ENCODE measurements at regions not wholly inside any gene's neighbourhood (a gene's known extent, or its start where the extent isn't known, plus 50 kb on each side); places are given as distances from the start of the nearest gene placed in this dataset.

DNA sequence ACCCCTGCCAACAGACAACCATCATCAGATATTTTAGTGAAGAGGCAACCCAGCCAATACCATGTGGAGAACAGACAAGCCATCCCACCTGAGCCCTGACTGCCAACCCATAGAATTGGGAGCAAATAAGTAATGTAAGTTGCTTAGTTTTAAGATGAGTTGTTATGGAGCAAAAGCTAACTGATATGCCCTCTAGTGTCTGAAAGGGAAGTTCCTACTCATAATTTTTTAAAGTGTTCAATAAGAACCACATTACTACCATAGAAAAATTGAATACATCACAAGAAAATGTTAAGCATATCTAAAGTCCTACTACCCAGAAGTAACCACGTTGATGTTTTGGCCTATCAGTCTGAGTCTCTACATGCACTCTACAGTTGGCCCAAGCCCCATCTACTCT is 50.8 kb upstream of the SLC36A4 start:
- DNase-seq (ENCODE audit: extremely low spot score, insufficient read length, low read depth) (no peak), FAIRE-seq (no peak)

GRCh38 chr11:93249459-93250220 is 51.8 kb upstream of the SLC36A4 start:
- DNase-seq (ENCODE audit: extremely low spot score, insufficient read length, low read depth) = no peak

GRCh38 chr11:93250326-93250725 is 52.5 kb upstream of the SLC36A4 start:
- DNase-seq (ENCODE audit: extremely low spot score, insufficient read length, low read depth) (no peak), FAIRE-seq (no peak)

More at GRCh38 chr11:93249459-93250220, 51.8 kb upstream of the SLC36A4 start:
- FAIRE-seq = peak; percentile 18

DNA sequence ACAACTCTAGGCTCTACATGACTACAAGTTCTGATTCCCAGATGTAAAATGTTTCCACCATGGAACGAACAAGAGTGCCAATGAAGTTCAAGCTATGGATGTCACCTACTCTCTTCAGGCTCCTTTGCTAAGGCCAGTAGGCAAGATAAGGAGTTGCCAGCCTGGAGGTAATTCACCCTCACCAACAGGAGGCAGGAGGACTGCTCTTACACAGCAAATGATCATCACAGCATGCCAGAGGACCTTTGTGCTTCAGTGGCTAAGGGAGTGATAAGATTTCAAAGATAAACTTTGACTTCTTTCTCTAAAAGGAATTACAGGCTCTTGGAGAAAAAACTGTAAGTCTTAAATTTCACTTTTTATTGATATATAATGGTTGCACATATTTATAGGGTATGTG is 54.1 kb upstream of the SLC36A4 start:
- DNase-seq (ENCODE audit: extremely low spot score, insufficient read length, low read depth) (no peak), FAIRE-seq (no peak)

GRCh38 chr11:93253111-93253510 is 55.3 kb upstream of the SLC36A4 start:
- no peak for FAIRE-seq
- no peak for DNase-seq (ENCODE audit: extremely low spot score, insufficient read length, low read depth)

DNA sequence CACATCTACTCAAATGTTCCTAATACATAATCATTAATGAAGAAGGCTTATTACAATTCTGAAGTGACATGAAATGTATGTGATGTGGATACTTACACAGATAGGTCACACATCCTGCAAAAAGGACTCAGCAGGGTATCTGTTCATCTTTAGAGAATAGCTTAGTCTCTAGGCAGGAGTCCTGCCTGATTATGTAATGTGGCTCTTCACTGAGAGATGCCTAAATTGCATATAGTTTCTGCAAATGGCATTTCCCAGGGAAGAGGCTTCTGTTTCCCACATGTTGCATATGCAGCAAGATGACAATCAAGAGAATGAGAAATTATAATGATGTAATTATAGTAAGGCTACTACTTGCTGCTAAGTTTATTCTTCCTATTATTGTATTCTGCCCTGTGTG is 58.8 kb upstream of the SLC36A4 start:
- DNase-seq (ENCODE audit: extremely low spot score, insufficient read length, low read depth) (no peak), FAIRE-seq (no peak)

- DNase-seq (ENCODE audit: extremely low spot score, insufficient read length, low read depth) = no peak
- no peak for FAIRE-seq
Measured at GRCh38 chr11:93267383-93267782, 63.2 kb upstream of the DEUP1 start.

- FAIRE-seq = no peak
- DNase-seq (ENCODE audit: extremely low spot score, insufficient read length, low read depth) = no peak
Measured at GRCh38 chr11:93268287-93269040, 62.1 kb upstream of the DEUP1 start.

DNA sequence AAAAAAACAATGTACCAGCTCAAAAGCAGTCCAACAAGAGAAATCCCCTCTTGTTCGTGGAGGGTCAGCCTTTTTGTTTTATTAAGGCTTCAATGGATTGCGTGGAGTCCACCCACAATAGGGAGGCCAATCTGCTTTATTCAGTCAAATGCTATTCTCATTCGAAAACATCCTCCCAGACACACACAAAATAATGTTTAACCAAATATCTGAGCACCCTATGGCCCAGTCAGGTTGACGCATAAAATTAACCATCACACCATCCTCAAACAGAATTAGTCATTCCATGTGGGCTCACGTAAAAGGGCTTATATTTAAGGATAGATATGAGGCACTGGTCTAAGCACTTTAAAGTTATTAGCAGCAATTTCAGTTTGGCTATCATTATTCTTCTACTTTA is 58.9 kb upstream of the DEUP1 start:
- no peak for DNase-seq (ENCODE audit: extremely low spot score, insufficient read length, low read depth)
- FAIRE-seq = no peak

GRCh38 chr11:93274851-93275250 is 55.7 kb upstream of the DEUP1 start:
- FAIRE-seq (no peak), DNase-seq (ENCODE audit: extremely low spot score, insufficient read length, low read depth) (no peak)

DNA sequence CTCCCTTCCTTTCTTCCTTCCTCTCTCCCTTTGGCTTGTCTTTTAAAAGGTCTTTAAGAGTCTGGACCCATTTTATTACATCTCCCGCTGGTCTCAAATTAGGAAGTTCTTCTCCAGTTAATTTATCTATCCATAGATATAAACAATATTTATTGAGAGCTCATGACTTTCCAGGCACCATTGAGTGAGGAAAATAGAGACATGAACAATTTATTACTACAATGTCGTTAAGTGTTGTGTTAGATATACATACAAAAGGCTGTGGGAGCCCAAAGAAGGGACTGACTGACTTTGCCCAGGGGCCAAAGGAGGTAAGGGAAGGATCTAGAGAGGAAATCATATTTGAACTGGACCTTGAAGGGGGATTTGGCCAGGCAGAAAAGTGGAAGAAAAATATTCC is 51.6 kb upstream of the DEUP1 start:
- no peak for DNase-seq (ENCODE audit: extremely low spot score, insufficient read length, low read depth)

GRCh38 chr11:93279851-93280347 is 50.6 kb upstream of the DEUP1 start:
- no peak for FAIRE-seq
- no peak for DNase-seq (ENCODE audit: extremely low spot score, insufficient read length, low read depth)

More for the DNA sequence above, 51.6 kb upstream of the DEUP1 start:
- FAIRE-seq = no peak

All from GM18507 (cell line).